ENCODE measurements at regions not wholly inside any gene's neighbourhood (a gene's known extent, or its start where the extent isn't known, plus 50 kb on each side); places are given as distances from the start of the nearest gene placed in this dataset.

DNA sequence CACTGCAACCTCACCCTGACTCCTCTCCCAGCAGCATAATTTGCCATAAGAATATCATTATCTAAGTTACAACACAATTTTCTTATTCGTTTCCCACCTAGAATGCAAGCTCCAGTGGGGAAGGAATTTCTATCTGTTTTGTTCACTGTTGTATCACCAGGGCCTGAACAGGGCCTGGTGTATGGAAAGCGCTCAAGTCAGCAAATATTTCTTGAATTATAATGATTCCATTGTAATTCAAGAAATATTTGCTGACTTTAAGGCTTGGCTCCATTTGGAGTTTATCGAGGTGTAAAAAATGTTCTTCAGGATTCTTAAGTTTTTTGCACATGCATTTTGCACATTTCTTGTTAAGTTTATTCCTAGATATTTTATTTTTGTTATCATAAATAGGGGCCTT lies 58.4 kb downstream of the RBFOX3 start:
- TF ChIP-seq POLR2A (IDR thresholded peaks at IDR 0.05; ENCODE audit: low read length) = no peak
- no peak for TF ChIP-seq NFE2L2 (conservative IDR thresholded peaks at IDR 0.05; ENCODE audit: low read length)
- TF ChIP-seq MAFK (IDR thresholded peaks at IDR 0.05; ENCODE audit: partially characterized antibody) = peak; percentile 77
- H3K4me2 ChIP-seq = no peak overlapping the region
- peaks cover 22% of the 10 kb centered on the region; the same call in 2 of the 3 replicates for H3K9me3 ChIP-seq
- ChIA-PET POLR2A (no interaction called here), CTCF (interaction anchor here (0.6 kb wide), 1 partner anchor 32 kb away, joined by 4 read pairs; no protein-coding TSS in a partner anchor)
- ATAC-seq (no peak), FAIRE-seq (no peak), DNase-seq (ENCODE audit: low read depth in 1 of 2, low spot score in 1 of 2) (no peak)
- no peak overlapping the region for H3K27ac ChIP-seq
- no peak overlapping the region for H3K4me3 ChIP-seq
- whole genome bisulfite sequencing (ENCODE audit: missing lambda C conversion rate) = 82% methylated on average over 3 of the region's 3 CpGs
- no peaks in the 10 kb centered on the region for H3K4me1 ChIP-seq

DNA sequence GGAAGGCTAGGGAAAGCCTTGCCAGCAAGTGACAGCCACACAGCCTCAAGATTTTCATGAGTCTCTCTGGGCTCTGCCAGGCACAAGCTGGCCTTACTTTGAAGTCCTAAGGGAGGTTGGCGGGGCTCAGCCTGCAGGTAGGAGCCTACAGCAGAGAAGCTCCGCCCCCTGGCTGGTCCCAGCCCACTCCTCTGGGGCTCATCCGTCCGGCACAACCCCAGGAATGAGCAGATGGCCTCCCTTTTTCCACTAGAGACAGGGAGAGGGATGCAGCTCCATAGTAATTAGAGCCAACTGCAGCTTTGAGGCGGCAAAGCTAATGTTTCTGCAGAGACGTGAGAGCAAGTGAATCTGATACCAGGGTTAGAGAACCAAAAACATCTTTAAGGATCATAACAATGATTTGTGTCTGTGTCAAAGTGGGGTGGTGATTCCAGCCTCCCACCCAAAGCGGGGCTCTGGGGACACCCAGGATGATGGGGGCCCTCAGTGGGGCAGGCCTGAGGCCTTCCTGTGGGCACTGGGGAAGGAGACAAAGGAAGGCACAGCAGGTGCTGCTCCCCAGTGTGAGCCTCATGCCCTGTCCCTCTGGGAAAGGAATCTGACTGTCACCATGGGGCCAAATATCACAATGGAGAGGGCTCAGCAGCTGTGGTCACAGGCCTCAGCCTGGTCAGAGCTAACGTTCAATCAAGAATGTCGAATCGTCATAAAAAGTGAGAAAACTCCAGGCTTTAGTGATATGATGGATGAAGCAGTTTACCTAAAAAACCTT lies 61.5 kb downstream of the RBFOX3 start:
- TF ChIP-seq POLR2A (IDR thresholded peaks at IDR 0.05; ENCODE audit: low read length) = no peak
- TF ChIP-seq ZNF302 (CRISPR knock-in tag; IDR thresholded peaks at IDR 0.05) = no peak
- TF ChIP-seq FOSL2 (IDR thresholded peaks at IDR 0.05) = no peak
- no peak for TF ChIP-seq FOSL2 (CRISPR knock-in tag; IDR thresholded peaks at IDR 0.05)
- TF ChIP-seq, protein P1, sequence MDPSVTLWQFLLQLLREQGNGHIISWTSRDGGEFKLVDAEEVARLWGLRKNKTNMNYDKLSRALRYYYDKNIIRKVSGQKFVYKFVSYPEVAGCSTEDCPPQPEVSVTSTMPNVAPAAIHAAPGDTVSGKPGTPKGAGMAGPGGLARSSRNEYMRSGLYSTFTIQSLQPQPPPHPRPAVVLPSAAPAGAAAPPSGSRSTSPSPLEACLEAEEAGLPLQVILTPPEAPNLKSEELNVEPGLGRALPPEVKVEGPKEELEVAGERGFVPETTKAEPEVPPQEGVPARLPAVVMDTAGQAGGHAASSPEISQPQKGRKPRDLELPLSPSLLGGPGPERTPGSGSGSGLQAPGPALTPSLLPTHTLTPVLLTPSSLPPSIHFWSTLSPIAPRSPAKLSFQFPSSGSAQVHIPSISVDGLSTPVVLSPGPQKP (IDR thresholded peaks at IDR 0.05; ENCODE audit: low read depth, low read length) = no peak
- TF ChIP-seq, protein P2, sequence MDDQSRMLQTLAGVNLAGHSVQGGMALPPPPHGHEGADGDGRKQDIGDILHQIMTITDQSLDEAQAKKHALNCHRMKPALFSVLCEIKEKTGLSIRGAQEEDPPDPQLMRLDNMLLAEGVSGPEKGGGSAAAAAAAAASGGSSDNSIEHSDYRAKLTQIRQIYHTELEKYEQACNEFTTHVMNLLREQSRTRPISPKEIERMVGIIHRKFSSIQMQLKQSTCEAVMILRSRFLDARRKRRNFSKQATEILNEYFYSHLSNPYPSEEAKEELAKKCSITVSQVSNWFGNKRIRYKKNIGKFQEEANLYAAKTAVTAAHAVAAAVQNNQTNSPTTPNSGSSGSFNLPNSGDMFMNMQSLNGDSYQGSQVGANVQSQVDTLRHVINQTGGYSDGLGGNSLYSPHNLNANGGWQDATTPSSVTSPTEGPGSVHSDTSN (IDR thresholded peaks at IDR 0.05) = no peak
- TF ChIP-seq MAFK (IDR thresholded peaks at IDR 0.05; ENCODE audit: partially characterized antibody) = peak; percentile 55
- no peak for TF ChIP-seq CBX2 (IDR thresholded peaks at IDR 0.05; ENCODE audit: borderline replicate concordance, low read depth)
- ChIA-PET POLR2A (no interaction called here), CTCF (interaction anchor here (1.3 to 1.9 kb wide), 5 partner anchors 9 to 64 kb away, joined by 3 to 6 read pairs (median 5); no protein-coding TSS in a partner anchor)
- peaks cover 8% of the 10 kb centered on the region for H3K4me1 ChIP-seq
- peaks cover 19% of the 10 kb centered on the region; the same call in 2 of the 3 replicates for H3K9me3 ChIP-seq
- WGBS (ENCODE audit: missing lambda C conversion rate) = 89% methylated on average over 10 of the region's 10 CpGs
- H3K4me2 ChIP-seq = no peak overlapping the region
- H3K27ac ChIP-seq = no peak overlapping the region
- ATAC-seq (no peak), DNase-seq (ENCODE audit: low read depth in 1 of 2, low spot score in 1 of 2) (no peak), FAIRE-seq (no peak)
- no peak overlapping the region for H3K4me3 ChIP-seq

DNA sequence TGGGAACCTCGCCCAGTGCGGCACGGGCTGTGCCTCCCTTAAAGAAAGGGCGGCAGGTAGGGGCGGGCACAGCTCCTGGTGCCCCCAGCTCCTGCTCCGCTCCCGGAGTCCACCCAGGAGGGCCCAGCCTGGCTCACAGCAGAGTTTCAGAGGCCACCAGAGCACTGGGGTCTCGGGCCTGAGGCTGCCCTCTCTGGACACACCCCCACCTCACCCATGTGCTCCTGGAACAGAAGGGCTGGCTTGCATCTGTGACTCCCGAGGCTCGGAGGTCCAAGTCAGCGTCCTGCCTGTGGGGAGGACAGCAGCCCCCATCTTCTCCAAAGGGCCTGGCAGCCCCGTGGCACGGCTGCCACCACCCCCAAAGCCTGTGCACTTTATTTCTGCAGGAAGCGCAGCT lies 62.7 kb downstream of the RBFOX3 start:
- Histone ChIP-seq H3K4me3 (no peak overlapping the region), H3K9me3 (peaks cover 14% of the 10 kb centered on the region; the same call in 2 of the 3 replicates), H3K27ac (no peak overlapping the region), H3K4me2 (no peak overlapping the region), H3K4me1 (peaks cover 16% of the 10 kb centered on the region)
- ATAC-seq (no peak), FAIRE-seq (no peak), DNase-seq (ENCODE audit: low read depth in 1 of 2, low spot score in 1 of 2) (no peak)
- ChIA-PET POLR2A (no interaction called here), CTCF (interaction anchor here (0.6 to 1.9 kb wide), 5 partner anchors 10 to 156 kb away, joined by 3 to 5 read pairs (median 3); no protein-coding TSS in a partner anchor)
- WGBS (ENCODE audit: missing lambda C conversion rate) = 98% methylated on average over 8 of the region's 14 CpGs
- TF ChIP-seq CHD2 (IDR thresholded peaks at IDR 0.05; ENCODE audit: low read length, partially characterized antibody) (no peak), ZFP36 (IDR thresholded peaks at IDR 0.05; ENCODE audit: borderline replicate concordance, partially characterized antibody) (no peak), CBX8 (IDR thresholded peaks at IDR 0.05) (no peak), MAZ (IDR thresholded peaks at IDR 0.05; ENCODE audit: borderline replicate concordance, low read depth, low read length) (no peak)
- TF ChIP-seq, protein P3, sequence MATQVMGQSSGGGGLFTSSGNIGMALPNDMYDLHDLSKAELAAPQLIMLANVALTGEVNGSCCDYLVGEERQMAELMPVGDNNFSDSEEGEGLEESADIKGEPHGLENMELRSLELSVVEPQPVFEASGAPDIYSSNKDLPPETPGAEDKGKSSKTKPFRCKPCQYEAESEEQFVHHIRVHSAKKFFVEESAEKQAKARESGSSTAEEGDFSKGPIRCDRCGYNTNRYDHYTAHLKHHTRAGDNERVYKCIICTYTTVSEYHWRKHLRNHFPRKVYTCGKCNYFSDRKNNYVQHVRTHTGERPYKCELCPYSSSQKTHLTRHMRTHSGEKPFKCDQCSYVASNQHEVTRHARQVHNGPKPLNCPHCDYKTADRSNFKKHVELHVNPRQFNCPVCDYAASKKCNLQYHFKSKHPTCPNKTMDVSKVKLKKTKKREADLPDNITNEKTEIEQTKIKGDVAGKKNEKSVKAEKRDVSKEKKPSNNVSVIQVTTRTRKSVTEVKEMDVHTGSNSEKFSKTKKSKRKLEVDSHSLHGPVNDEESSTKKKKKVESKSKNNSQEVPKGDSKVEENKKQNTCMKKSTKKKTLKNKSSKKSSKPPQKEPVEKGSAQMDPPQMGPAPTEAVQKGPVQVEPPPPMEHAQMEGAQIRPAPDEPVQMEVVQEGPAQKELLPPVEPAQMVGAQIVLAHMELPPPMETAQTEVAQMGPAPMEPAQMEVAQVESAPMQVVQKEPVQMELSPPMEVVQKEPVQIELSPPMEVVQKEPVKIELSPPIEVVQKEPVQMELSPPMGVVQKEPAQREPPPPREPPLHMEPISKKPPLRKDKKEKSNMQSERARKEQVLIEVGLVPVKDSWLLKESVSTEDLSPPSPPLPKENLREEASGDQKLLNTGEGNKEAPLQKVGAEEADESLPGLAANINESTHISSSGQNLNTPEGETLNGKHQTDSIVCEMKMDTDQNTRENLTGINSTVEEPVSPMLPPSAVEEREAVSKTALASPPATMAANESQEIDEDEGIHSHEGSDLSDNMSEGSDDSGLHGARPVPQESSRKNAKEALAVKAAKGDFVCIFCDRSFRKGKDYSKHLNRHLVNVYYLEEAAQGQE (IDR thresholded peaks at IDR 0.05) = no peak

Data from A549 (cell line).